ENCODE measurements at regions not wholly inside any gene's neighbourhood (a gene's known extent, or its start where the extent isn't known, plus 50 kb on each side); places are given as distances from the start of the nearest gene placed in this dataset.

DNA sequence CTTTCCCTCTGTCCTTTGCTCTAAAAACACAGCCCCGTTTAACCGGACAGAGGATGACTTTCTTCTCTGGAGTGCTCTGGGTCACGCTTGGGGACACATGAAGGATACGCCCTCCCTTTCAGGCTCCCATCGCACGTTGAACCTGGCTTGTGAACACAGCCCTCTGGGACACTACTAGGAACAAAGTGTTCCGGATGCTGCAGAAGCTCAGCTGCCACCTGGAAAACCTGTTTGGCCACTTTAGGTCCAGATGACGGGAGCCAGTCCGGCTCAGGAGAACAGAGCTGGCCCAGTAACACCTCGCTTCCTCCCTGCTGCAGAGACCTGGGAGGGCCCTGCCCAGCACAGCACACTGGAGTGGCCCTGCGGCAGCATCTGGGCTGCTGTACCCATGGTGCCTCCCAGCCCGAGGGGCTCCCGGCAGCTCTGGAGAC, 60.1 kb downstream of the GADD45G start:
- TF ChIP-seq, protein P1, sequence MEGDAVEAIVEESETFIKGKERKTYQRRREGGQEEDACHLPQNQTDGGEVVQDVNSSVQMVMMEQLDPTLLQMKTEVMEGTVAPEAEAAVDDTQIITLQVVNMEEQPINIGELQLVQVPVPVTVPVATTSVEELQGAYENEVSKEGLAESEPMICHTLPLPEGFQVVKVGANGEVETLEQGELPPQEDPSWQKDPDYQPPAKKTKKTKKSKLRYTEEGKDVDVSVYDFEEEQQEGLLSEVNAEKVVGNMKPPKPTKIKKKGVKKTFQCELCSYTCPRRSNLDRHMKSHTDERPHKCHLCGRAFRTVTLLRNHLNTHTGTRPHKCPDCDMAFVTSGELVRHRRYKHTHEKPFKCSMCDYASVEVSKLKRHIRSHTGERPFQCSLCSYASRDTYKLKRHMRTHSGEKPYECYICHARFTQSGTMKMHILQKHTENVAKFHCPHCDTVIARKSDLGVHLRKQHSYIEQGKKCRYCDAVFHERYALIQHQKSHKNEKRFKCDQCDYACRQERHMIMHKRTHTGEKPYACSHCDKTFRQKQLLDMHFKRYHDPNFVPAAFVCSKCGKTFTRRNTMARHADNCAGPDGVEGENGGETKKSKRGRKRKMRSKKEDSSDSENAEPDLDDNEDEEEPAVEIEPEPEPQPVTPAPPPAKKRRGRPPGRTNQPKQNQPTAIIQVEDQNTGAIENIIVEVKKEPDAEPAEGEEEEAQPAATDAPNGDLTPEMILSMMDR (IDR thresholded peaks at IDR 0.05; ENCODE audit: insufficient read depth in 1 of 2, low read depth in 1 of 2, low read length in 1 of 2, severe bottlenecking in 1 of 2, unreplicated experiment in 1 of 2), result no peak
- peak; percentile 57 to 69 for DNase-seq
- Histone ChIP-seq H3K36me3 (ENCODE audit: control insufficient read depth, insufficient read depth, low read length) (no peaks in the 10 kb centered on the region), H3K9me3 (no peaks in the 10 kb centered on the region), H3K4me3 (ENCODE audit: low read depth, low read length) (no peak overlapping the region), H3K4me1 (peaks cover 40% of the 10 kb centered on the region), H3K27me3 (replicated peaks; ENCODE audit: control insufficient read depth, insufficient read depth, low read length) (no peaks in the 10 kb centered on the region)
- peaks cover 19% of the 10 kb centered on the region for H3K4me1 Mint-ChIP-seq (ENCODE audit: low read depth, unreplicated experiment)
- intact Hi-C loops (cut with micrococcal nuclease; ENCODE audit: unreplicated experiment), result loop anchor here (5.0 kb wide), 1 partner anchor 58 kb away; the partner anchor contains the start of gene GADD45G
- ChIA-PET POLR2A (interaction anchor here (1.0 kb wide), 1 partner anchor 60 kb away, joined by 5 read pairs; no protein-coding TSS in a partner anchor), CTCF (no interaction called here)
- no peak overlapping the region for H3K27ac Mint-ChIP-seq (ENCODE audit: unreplicated experiment)
- no TSS peak for BruUV-seq (replicated peaks)
- H3K9me3 Mint-ChIP-seq (ENCODE audit: unreplicated experiment), result no peaks in the 10 kb centered on the region
- no peaks in the 10 kb centered on the region for H3K27me3 Mint-ChIP-seq (ENCODE audit: insufficient read depth, unreplicated experiment)
- no peaks in the 10 kb centered on the region for H3K36me3 Mint-ChIP-seq (ENCODE audit: insufficient read depth, unreplicated experiment)
- no peak overlapping the region for H3K4me3 Mint-ChIP-seq (ENCODE audit: unreplicated experiment)

- Histone ChIP-seq H3K27me3 (replicated peaks; ENCODE audit: control insufficient read depth, insufficient read depth, low read length) (no peaks in the 10 kb centered on the region), H3K36me3 (ENCODE audit: control insufficient read depth, insufficient read depth, low read length) (no peaks in the 10 kb centered on the region), H3K4me1 (peaks cover 37% of the 10 kb centered on the region), H3K9me3 (no peaks in the 10 kb centered on the region), H3K4me3 (ENCODE audit: low read depth, low read length) (no peak overlapping the region)
- no peak for DNase-seq
- Mint-ChIP-seq H3K9me3 (ENCODE audit: unreplicated experiment) (no peaks in the 10 kb centered on the region), H3K4me3 (ENCODE audit: unreplicated experiment) (no peak overlapping the region), H3K4me1 (ENCODE audit: low read depth, unreplicated experiment) (peaks cover 19% of the 10 kb centered on the region), H3K27ac (ENCODE audit: unreplicated experiment) (no peak overlapping the region), H3K36me3 (ENCODE audit: insufficient read depth, unreplicated experiment) (no peaks in the 10 kb centered on the region), H3K27me3 (ENCODE audit: insufficient read depth, unreplicated experiment) (no peaks in the 10 kb centered on the region)
- BruUV-seq (replicated peaks), result no TSS peak
- intact Hi-C loops (cut with micrococcal nuclease; ENCODE audit: unreplicated experiment), result loop anchor here (5.0 kb wide), 1 partner anchor 59 kb away; the partner anchor contains the start of gene GADD45G
- POLR2A ChIA-PET, result no interaction called here
- TF ChIP-seq, protein P1 (IDR thresholded peaks at IDR 0.05; ENCODE audit: insufficient read depth in 1 of 2, low read depth in 1 of 2, low read length in 1 of 2, severe bottlenecking in 1 of 2, unreplicated experiment in 1 of 2), result no peak
- CTCF ChIA-PET, result no interaction called here
Observed at GRCh38 chr9:89666364-89666763, 61.6 kb downstream of the GADD45G start.

- BruUV-seq (replicated peaks), result no TSS peak
- H3K36me3 Mint-ChIP-seq (ENCODE audit: insufficient read depth, unreplicated experiment), result no peaks in the 10 kb centered on the region
- Histone ChIP-seq H3K36me3 (ENCODE audit: control insufficient read depth, insufficient read depth, low read length) (no peaks in the 10 kb centered on the region), H3K4me3 (ENCODE audit: low read depth, low read length) (no peak overlapping the region), H3K9me3 (no peaks in the 10 kb centered on the region), H3K4me1 (peaks cover 31% of the 10 kb centered on the region), H3K27me3 (replicated peaks; ENCODE audit: control insufficient read depth, insufficient read depth, low read length) (no peaks in the 10 kb centered on the region)
- POLR2A ChIA-PET, result no interaction called here
- H3K9me3 Mint-ChIP-seq (ENCODE audit: unreplicated experiment), result no peaks in the 10 kb centered on the region
- peaks cover 15% of the 10 kb centered on the region for H3K4me1 Mint-ChIP-seq (ENCODE audit: low read depth, unreplicated experiment)
- no peak overlapping the region for H3K4me3 Mint-ChIP-seq (ENCODE audit: unreplicated experiment)
- TF ChIP-seq, protein P1 (IDR thresholded peaks at IDR 0.05; ENCODE audit: insufficient read depth in 1 of 2, low read depth in 1 of 2, low read length in 1 of 2, severe bottlenecking in 1 of 2, unreplicated experiment in 1 of 2), result no peak
- H3K27ac Mint-ChIP-seq (ENCODE audit: unreplicated experiment), result no peak overlapping the region
- intact Hi-C loops (cut with micrococcal nuclease; ENCODE audit: unreplicated experiment), result loop anchor here (5.0 kb wide), 1 partner anchor 60 kb away; the partner anchor contains the start of gene GADD45G
- CTCF ChIA-PET, result no interaction called here
- no peaks in the 10 kb centered on the region for H3K27me3 Mint-ChIP-seq (ENCODE audit: insufficient read depth, unreplicated experiment)
- DNase-seq, result no peak
Observed at GRCh38 chr9:89666950-89667349, 62.1 kb downstream of the GADD45G start.

Data from Caco-2 (cell line).